ENCODE measurements at regions not wholly inside any gene's neighbourhood (a gene's known extent, or its start where the extent isn't known, plus 50 kb on each side); places are given as distances from the start of the nearest gene placed in this dataset.

GRCh38 chr6:119818876-119819275, 469.3 kb upstream of the MAN1A1 start:
- H3K4me1 ChIP-seq (replicated peaks in 1 of 4; ENCODE audit: control insufficient read depth in 3 of 4, insufficient read depth in 4 of 4, low read length in 3 of 4) = no peaks in the 10 kb centered on the region
- H3K9me3 ChIP-seq (ENCODE audit: insufficient read depth in 2 of 2, low read depth in 1 of 2, low read length in 1 of 2) = no peaks in the 10 kb centered on the region
- H2BK20ac ChIP-seq (ENCODE audit: low read length) = no peak overlapping the region
- H3K27me3 ChIP-seq (replicated peaks in 1 of 4; ENCODE audit: control insufficient read depth in 3 of 4, extremely low read depth in 1 of 4, insufficient read depth in 3 of 4, low read length in 3 of 4) = no peaks in the 10 kb centered on the region
- no peak overlapping the region for H3K18ac ChIP-seq (ENCODE audit: extremely low read depth, low read length)
- H2AK5ac ChIP-seq (ENCODE audit: low read depth, low read length) = no peak overlapping the region
- H4K91ac ChIP-seq (replicated peaks; ENCODE audit: insufficient read length, low read length) = no peak overlapping the region
- no peak overlapping the region for H2BK120ac ChIP-seq (replicated peaks; ENCODE audit: low read depth, low read length)
- H3K56ac ChIP-seq (replicated peaks; ENCODE audit: insufficient read length, low read depth, low read length) = no peak overlapping the region
- POLR2A ChIA-PET (ENCODE audit: partially characterized antibody) = no interaction called here
- no peak overlapping the region for H3K9ac ChIP-seq (replicated peaks in 1 of 4; ENCODE audit: extremely low read depth in 1 of 4, low read depth in 3 of 4, low read length in 3 of 4)
- H2BK5ac ChIP-seq (ENCODE audit: low read depth, low read length) = no peak overlapping the region
- H3K14ac ChIP-seq (ENCODE audit: insufficient read length) = no peak overlapping the region
- FAIRE-seq = no peak
- no peaks in the 10 kb centered on the region for H4K20me1 ChIP-seq (replicated peaks in 1 of 2; ENCODE audit: control insufficient read depth in 1 of 2, insufficient read depth in 2 of 2, low read length in 2 of 2)
- no peak overlapping the region for H4K5ac ChIP-seq (ENCODE audit: insufficient read length, low read depth, low read length)
- CTCF ChIA-PET (ENCODE audit: partially characterized antibody) = no interaction called here
- H2BK15ac ChIP-seq (ENCODE audit: low read length) = no peak overlapping the region
- no peak overlapping the region for H2AFZ ChIP-seq (ENCODE audit: low read length)
- no peak overlapping the region for H3K4me3 ChIP-seq (ENCODE audit: extremely low read depth in 1 of 4, insufficient read depth in 2 of 4, low read depth in 3 of 4, low read length in 4 of 4)
- no peak for DNase-seq (ENCODE audit: low read depth in 1 of 2, low spot score in 2 of 2)
- no peaks in the 10 kb centered on the region for H3K36me3 ChIP-seq (ENCODE audit: control insufficient read depth in 2 of 4, insufficient read depth in 4 of 4, low read length in 3 of 4)
- H2BK12ac ChIP-seq (ENCODE audit: low read depth, low read length) = no peak overlapping the region
- H3K4me2 ChIP-seq (ENCODE audit: insufficient read depth in 1 of 2, low read depth in 2 of 2, low read length in 2 of 2) = no peak overlapping the region
- no peaks in the 10 kb centered on the region; the same call in 1 of the 2 replicates for H3K23me2 ChIP-seq (ENCODE audit: low read depth, low read length)
- H3K27ac ChIP-seq (ENCODE audit: low read depth, low read length) = no peak overlapping the region
- H3K23ac ChIP-seq (ENCODE audit: insufficient read length) = no peak overlapping the region
- no peak overlapping the region for H4K8ac ChIP-seq (ENCODE audit: extremely low read depth, insufficient read depth, low read length)
- no peaks in the 10 kb centered on the region for H3K79me2 ChIP-seq (ENCODE audit: control insufficient read depth in 1 of 2, insufficient read depth in 2 of 2, low read length in 2 of 2)
- H3K79me1 ChIP-seq (ENCODE audit: low read depth, low read length) = no peaks in the 10 kb centered on the region
- no peak overlapping the region for H3K4ac ChIP-seq (replicated peaks; ENCODE audit: insufficient read length, low read depth, low read length)
- TF ChIP-seq GTF2F1 (IDR thresholded peaks at IDR 0.05; ENCODE audit: borderline replicate concordance, low read depth, low read length) (no peak), CHD7 (IDR thresholded peaks at IDR 0.05; ENCODE audit: insufficient replicate concordance, low read length) (no peak)
